ENCODE measurements at regions not wholly inside any gene's neighbourhood (a gene's known extent, or its start where the extent isn't known, plus 50 kb on each side); places are given as distances from the start of the nearest gene placed in this dataset.

- no peak for TF ChIP-seq POLR2AphosphoS5 (IDR thresholded peaks at IDR 0.05)
- TF ChIP-seq, protein P1, sequence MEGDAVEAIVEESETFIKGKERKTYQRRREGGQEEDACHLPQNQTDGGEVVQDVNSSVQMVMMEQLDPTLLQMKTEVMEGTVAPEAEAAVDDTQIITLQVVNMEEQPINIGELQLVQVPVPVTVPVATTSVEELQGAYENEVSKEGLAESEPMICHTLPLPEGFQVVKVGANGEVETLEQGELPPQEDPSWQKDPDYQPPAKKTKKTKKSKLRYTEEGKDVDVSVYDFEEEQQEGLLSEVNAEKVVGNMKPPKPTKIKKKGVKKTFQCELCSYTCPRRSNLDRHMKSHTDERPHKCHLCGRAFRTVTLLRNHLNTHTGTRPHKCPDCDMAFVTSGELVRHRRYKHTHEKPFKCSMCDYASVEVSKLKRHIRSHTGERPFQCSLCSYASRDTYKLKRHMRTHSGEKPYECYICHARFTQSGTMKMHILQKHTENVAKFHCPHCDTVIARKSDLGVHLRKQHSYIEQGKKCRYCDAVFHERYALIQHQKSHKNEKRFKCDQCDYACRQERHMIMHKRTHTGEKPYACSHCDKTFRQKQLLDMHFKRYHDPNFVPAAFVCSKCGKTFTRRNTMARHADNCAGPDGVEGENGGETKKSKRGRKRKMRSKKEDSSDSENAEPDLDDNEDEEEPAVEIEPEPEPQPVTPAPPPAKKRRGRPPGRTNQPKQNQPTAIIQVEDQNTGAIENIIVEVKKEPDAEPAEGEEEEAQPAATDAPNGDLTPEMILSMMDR (IDR thresholded peaks at IDR 0.05) = no peak
- no peak for TF ChIP-seq POLR2A (IDR thresholded peaks at IDR 0.05; ENCODE audit: low read depth)
Measured at GRCh38 chr4:188657365-188657764, 518.1 kb downstream of the TRIML1 start.
